AML-193 (cell line): ENCODE measurements at regions not wholly inside any gene's neighbourhood (a gene's known extent, or its start where the extent isn't known, plus 50 kb on each side); places are given as distances from the start of the nearest gene placed in this dataset.
"Not testable (repeated sequence)": the region's sequence is repeated elsewhere in the genome, so short reads cannot be mapped to it uniquely, and the experiment has no call there.

Experiments used
- DNase-seq, 2 experiments: peaks; one replicate each; lab custom pipeline; 2025; lab: John Stamatoyannopoulos, UW

DNA sequence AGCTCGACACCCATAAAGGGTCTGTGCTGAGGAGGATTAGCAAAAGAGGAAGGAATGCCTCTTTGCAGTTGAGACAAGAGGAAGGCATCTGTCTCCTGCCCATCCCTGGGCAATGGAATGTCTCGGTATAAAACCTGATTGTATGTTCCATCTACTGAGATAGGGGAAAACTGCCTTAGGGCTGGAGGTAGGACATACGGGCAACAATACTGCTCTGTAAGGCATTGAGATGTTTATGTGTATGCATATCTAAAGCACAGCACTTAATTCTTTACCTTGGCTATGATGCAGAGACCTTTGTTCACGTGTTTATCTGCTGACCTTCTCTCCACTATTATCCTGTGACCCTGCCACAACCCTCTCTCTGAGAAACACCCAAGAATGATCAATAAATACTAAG is 210.7 kb downstream of the POTED start:
- not testable (repeated sequence) for DNase-seq

DNA sequence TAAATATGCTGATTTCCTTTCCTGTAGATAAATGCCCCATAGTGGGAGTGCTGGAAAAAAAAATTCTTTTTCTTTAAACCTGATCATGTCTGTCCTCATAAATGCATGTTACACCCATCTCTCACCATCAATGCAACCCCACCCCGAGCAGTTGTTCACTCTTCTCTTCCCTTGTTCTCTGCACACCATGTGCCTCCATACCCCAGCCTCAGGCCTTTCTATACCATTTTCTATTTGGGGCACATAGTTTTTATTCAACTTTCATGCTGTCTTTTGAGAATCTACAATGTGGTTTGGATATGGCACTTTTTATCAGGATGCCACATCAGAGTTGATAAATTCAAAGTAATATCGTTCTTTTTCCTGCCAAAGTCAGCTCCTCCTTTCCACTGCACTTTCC is 202.6 kb downstream of the POTED start:
- DNase-seq, result not testable (repeated sequence)

DNA sequence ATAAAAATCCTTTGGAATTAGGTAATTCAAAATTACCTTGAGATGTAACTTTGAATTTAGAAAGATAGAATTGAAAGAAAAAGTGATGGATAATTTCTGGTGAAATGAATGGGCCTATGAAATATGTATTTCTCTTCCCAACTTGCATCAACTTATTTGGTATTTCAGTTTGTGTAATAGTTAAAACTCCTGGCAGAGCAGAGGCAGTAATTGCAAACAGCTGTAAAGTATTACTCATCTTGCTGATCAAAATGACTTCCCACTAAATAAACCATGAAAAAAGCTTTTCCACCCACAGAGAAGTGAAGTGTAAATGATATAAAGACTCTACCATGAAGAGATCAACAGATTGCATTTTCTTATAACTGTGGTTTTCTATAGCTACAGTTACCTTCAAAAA is 201.0 kb downstream of the POTED start:
- DNase-seq, result not testable (repeated sequence)

DNA sequence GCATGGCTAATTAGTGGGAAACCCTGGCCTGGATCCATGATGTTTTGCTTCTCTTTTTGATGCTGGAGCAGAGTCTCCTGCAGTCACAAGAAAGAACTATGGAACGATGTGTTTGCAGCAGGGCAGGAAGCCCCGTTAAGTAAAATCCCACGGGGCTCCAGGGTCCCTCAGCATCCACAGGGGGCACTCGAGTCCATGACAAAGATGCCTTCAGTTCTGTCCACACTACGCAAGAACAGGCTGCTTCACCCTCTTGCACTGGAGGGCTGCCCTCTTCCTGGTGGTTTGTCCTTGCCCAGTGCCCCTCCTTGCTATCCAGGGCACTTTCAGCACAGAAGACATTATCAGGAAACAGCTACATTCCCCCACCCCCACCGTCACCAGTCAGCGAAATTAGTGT is 196.9 kb downstream of the POTED start:
- not testable (repeated sequence) for DNase-seq

DNA sequence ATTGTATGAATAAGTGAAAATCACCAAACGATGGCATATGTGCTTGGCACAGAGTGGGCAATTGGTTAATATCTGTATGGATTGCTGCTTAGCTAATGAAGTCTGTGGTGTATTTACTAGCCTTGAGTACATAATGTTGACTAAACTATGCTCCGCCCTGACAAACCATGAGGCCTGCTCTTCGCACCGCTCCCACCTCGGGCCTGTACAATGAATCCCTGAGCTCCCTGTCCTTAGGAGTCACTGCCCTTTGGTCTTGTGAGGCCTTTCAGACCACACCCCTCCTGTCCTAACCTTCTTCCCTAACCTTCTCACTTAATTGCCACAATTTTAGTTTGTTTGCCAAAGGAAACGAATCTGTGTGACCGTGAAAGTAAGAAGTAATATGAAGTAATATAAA is 193.2 kb downstream of the POTED start:
- not testable (repeated sequence) for DNase-seq
